ENCODE measurements at regions not wholly inside any gene's neighbourhood (a gene's known extent, or its start where the extent isn't known, plus 50 kb on each side); places are given as distances from the start of the nearest gene placed in this dataset.

GRCh38 chr5:74052441-74053221, 426.6 kb downstream of the ARHGEF28 start:
- no peak for TF ChIP-seq CTCF (IDR thresholded peaks at IDR 0.05; ENCODE audit: low read depth, low read length)
- DNase-seq (ENCODE audit: extremely low read depth, low read depth): no peak

- no peak for TF ChIP-seq CTCF (IDR thresholded peaks at IDR 0.05; ENCODE audit: low read depth, low read length)
- no peak for DNase-seq (ENCODE audit: extremely low read depth, low read depth)
Measured at GRCh38 chr5:74051076-74051475, 425.1 kb downstream of the ARHGEF28 start.

- DNase-seq (ENCODE audit: extremely low read depth, low read depth): no peak
- TF ChIP-seq CTCF (IDR thresholded peaks at IDR 0.05; ENCODE audit: low read depth, low read length): no peak
Measured at GRCh38 chr5:74044936-74045335, 418.9 kb downstream of the ARHGEF28 start.

GRCh38 chr5:74042959-74043358, 417.0 kb downstream of the ARHGEF28 start:
- DNase-seq (ENCODE audit: extremely low read depth, low read depth): no peak
- TF ChIP-seq CTCF (IDR thresholded peaks at IDR 0.05; ENCODE audit: low read depth, low read length): no peak

GRCh38 chr5:74042559-74042958, 416.6 kb downstream of the ARHGEF28 start:
- DNase-seq (ENCODE audit: extremely low read depth, low read depth): no peak

GRCh38 chr5:74041913-74042312, 415.9 kb downstream of the ARHGEF28 start:
- DNase-seq (ENCODE audit: extremely low read depth, low read depth): no peak
- TF ChIP-seq CTCF (IDR thresholded peaks at IDR 0.05; ENCODE audit: low read depth, low read length): no peak

More at GRCh38 chr5:74042559-74042958, 416.6 kb downstream of the ARHGEF28 start:
- no peak for TF ChIP-seq CTCF (IDR thresholded peaks at IDR 0.05; ENCODE audit: low read depth, low read length)

GRCh38 chr5:74040811-74041491, 415.0 kb downstream of the ARHGEF28 start:
- DNase-seq (ENCODE audit: extremely low read depth, low read depth): no peak
- TF ChIP-seq CTCF (IDR thresholded peaks at IDR 0.05; ENCODE audit: low read depth, low read length): no peak

Measured in AG09319 (cell line).